ENCODE measurements at regions not wholly inside any gene's neighbourhood (a gene's known extent, or its start where the extent isn't known, plus 50 kb on each side); places are given as distances from the start of the nearest gene placed in this dataset.
A peak's percentile ranks its signal among the peaks of the same experiment; 100 is the strongest.

GRCh38 chr5:38660194-38660668, 103.8 kb upstream of the LIFR start:
- Histone ChIP-seq H4K5ac (ENCODE audit: insufficient read length, low read depth, low read length) (no peak overlapping the region), H3K27ac (ENCODE audit: insufficient read length, low read depth, low read length) (no peak overlapping the region), H2BK120ac (ENCODE audit: low read depth, low read length, poor library complexity, severe bottlenecking) (no peak overlapping the region), H3T11ph (ENCODE audit: low read length) (no peak overlapping the region), H2BK20ac (ENCODE audit: low read depth, low read length, poor library complexity, severe bottlenecking) (no peak overlapping the region), H4K91ac (ENCODE audit: insufficient read length, low read depth, low read length) (no peak overlapping the region), H2BK5ac (ENCODE audit: insufficient read length, low read length) (no peak overlapping the region), H3K56ac (ENCODE audit: insufficient read length, low read depth, low read length) (no peak overlapping the region), H3K4ac (ENCODE audit: low read depth, low read length) (no peak overlapping the region), H3K9me3 (ENCODE audit: control insufficient read depth, low read depth, low read length) (no peaks in the 10 kb centered on the region), H3K79me2 (ENCODE audit: insufficient read depth, low read length) (no peaks in the 10 kb centered on the region), H3K79me1 (ENCODE audit: insufficient read depth, low read depth, low read length, poor library complexity, severe bottlenecking) (no peaks in the 10 kb centered on the region), H3K14ac (ENCODE audit: insufficient read depth, low read length) (no peak overlapping the region), H2AFZ (ENCODE audit: low read length) (no peak overlapping the region), H3K18ac (ENCODE audit: insufficient read length, low read depth, low read length) (no peak overlapping the region), H2AK5ac (ENCODE audit: insufficient read length, low read length) (no peak overlapping the region), H4K20me1 (ENCODE audit: control insufficient read depth, insufficient read depth, insufficient read length) (no peaks in the 10 kb centered on the region), H3K23ac (ENCODE audit: insufficient read length, low read depth, low read length) (no peak overlapping the region), H3K4me1 (ENCODE audit: insufficient read depth, low read length) (no peaks in the 10 kb centered on the region; the same call in 1 of the 2 replicates), H3K27me3 (ENCODE audit: insufficient read depth, low read length) (no peaks in the 10 kb centered on the region), H2BK15ac (ENCODE audit: low read depth, low read length) (no peak overlapping the region), H2BK12ac (ENCODE audit: insufficient read length, low read depth, low read length) (no peak overlapping the region), H3K4me2 (ENCODE audit: insufficient read depth, insufficient read length, low read length) (no peak overlapping the region), H4K8ac (replicated peaks; ENCODE audit: insufficient read length, low read depth, low read length) (no peak overlapping the region), H3K23me2 (ENCODE audit: insufficient read length, low read depth, low read length, poor library complexity, severe bottlenecking) (no peaks in the 10 kb centered on the region), H3K9ac (ENCODE audit: extremely low read depth, insufficient read length, low read length) (peak overlapping the region; percentile 18)
- Mint-ChIP-seq H3K4me1 (peaks cover 8 to 17% of the 10 kb centered on the region in 2 experiments), H3K27me3 (ENCODE audit: low read depth) (peaks cover 6% of the 10 kb centered on the region; the same call in 1 of the 2 replicates), H3K36me3 (ENCODE audit: insufficient read depth in 1 of 3, low read depth in 3 of 3) (no peaks in the 10 kb centered on the region), H3K9me3 (no peaks in the 10 kb centered on the region; a peak in 1 of 5 replicates), H3K4me3 (peak overlapping the region; percentile 10 to 19; a peak in 3 of 5 replicates), H3K27ac (peak overlapping the region; percentile 14 to 52 (median 31); a peak in 3 of 7 replicates)
- DNase-seq = peak; percentile 91
- no peak for TF ChIP-seq CTCF (conservative IDR thresholded peaks at IDR 0.05)
- no CpG with 5 or more reads among the region's 12 CpGs for WGBS (ENCODE audit: extremely low coverage, insufficient read length, low lambda C conversion rate)

Data from H9 (cell line).